Left lobe of liver (tissue), 2 donors: ENCODE measurements at regions not wholly inside any gene's neighbourhood (a gene's known extent, or its start where the extent isn't known, plus 50 kb on each side); places are given as distances from the start of the nearest gene placed in this dataset.
A peak's percentile ranks its signal among the peaks of the same experiment; 100 is the strongest.

Experiments
- ATAC-seq: fragments of 200-7000 bp; cut with Tn5 transposase; one replicate; pipeline ENCODE4 v1.9.1; 2020; ENCODE audit warnings: mild to moderate bottlenecking, moderate library complexity
- DNase-seq: peaks from one replicate; pipeline ENCODE4 v3.0.0-alpha.2; 2020; ENCODE audit warnings: low spot score
- donor health status: DM: no; HTN: no; CAD: no; lungs with moderate emphysema.
- donor health status: DM: no; HTN: yes; CAD: no.

- DNase-seq (no peak), ATAC-seq (no peak)
Observed at GRCh38 chr7:132733860-132734259, 157.6 kb upstream of the PLXNA4 start.

- DNase-seq, result no peak
- ATAC-seq, result no peak
Observed at GRCh38 chr7:132732321-132732865, 156.1 kb upstream of the PLXNA4 start.

GRCh38 chr7:132730105-132730504 lies 153.8 kb upstream of the PLXNA4 start:
- DNase-seq, result no peak
- ATAC-seq, result no peak

GRCh38 chr7:132723506-132724081 lies 147.3 kb upstream of the PLXNA4 start:
- no peak for DNase-seq
- no peak for ATAC-seq

GRCh38 chr7:132720835-132721234 lies 144.6 kb upstream of the PLXNA4 start:
- DNase-seq (no peak), ATAC-seq (no peak)

GRCh38 chr7:132713893-132714292 lies 137.6 kb upstream of the PLXNA4 start:
- no peak for DNase-seq
- ATAC-seq, result no peak

- DNase-seq (no peak), ATAC-seq (peak; percentile 19)
Observed at GRCh38 chr7:132709971-132710567, 133.8 kb upstream of the PLXNA4 start.

- DNase-seq (no peak), ATAC-seq (no peak)
Observed at GRCh38 chr7:132708470-132708869, 132.2 kb upstream of the PLXNA4 start.

- ATAC-seq, result no peak
- no peak for DNase-seq
Observed at GRCh38 chr7:132705146-132705545, 128.9 kb upstream of the PLXNA4 start.

GRCh38 chr7:132703742-132704141 lies 127.5 kb upstream of the PLXNA4 start:
- no peak for ATAC-seq

GRCh38 chr7:132697003-132697402 lies 120.7 kb upstream of the PLXNA4 start:
- DNase-seq (no peak), ATAC-seq (no peak)

More at GRCh38 chr7:132703742-132704141, 127.5 kb upstream of the PLXNA4 start:
- DNase-seq, result no peak

GRCh38 chr7:132696332-132696731 lies 120.1 kb upstream of the PLXNA4 start:
- DNase-seq (no peak), ATAC-seq (no peak)

GRCh38 chr7:132691201-132691600 lies 114.9 kb upstream of the PLXNA4 start:
- ATAC-seq, result no peak
- DNase-seq, result no peak

GRCh38 chr7:132690174-132690573 lies 113.9 kb upstream of the PLXNA4 start:
- DNase-seq, result no peak
- no peak for ATAC-seq

- ATAC-seq, result no peak
- no peak for DNase-seq
Observed at GRCh38 chr7:132687981-132688383, 111.7 kb upstream of the PLXNA4 start.

- DNase-seq, result no peak
- ATAC-seq, result no peak
Observed at GRCh38 chr7:132687016-132687415, 110.7 kb upstream of the PLXNA4 start.

- no peak for ATAC-seq
- DNase-seq, result no peak
Observed at GRCh38 chr7:132685277-132685676, 109.0 kb upstream of the PLXNA4 start.

- DNase-seq, result no peak
Observed at GRCh38 chr7:132683896-132684690, 107.8 kb upstream of the PLXNA4 start.

GRCh38 chr7:132681951-132682350 lies 105.7 kb upstream of the PLXNA4 start:
- ATAC-seq (peak; percentile 41), DNase-seq (no peak)

More at GRCh38 chr7:132683896-132684690, 107.8 kb upstream of the PLXNA4 start:
- no peak for ATAC-seq

GRCh38 chr7:132680590-132680989 lies 104.3 kb upstream of the PLXNA4 start:
- no peak for DNase-seq
- no peak for ATAC-seq

GRCh38 chr7:132678656-132679055 lies 102.4 kb upstream of the PLXNA4 start:
- ATAC-seq, result no peak
- no peak for DNase-seq

- no peak for ATAC-seq
- DNase-seq, result no peak
Observed at GRCh38 chr7:132677918-132678317, 101.6 kb upstream of the PLXNA4 start.
